NT2/D1 (cell line): ENCODE measurements at regions not wholly inside any gene's neighbourhood (a gene's known extent, or its start where the extent isn't known, plus 50 kb on each side); places are given as distances from the start of the nearest gene placed in this dataset.

ENCODE experiments used
- SUZ12 ChIP-seq: IDR thresholded peaks from 2 replicates; pipeline ENCODE4 v1.6.1; 2011; ENCODE audit not compliant: insufficient read length, insufficient read depth; ENCODE audit errors: extremely low read depth
- YY1 ChIP-seq: IDR thresholded peaks from 2 replicates; pipeline ENCODE4 v1.6.1; 2011; ENCODE audit not compliant: insufficient read length, insufficient read depth
- ZNF274 ChIP-seq: IDR thresholded peaks from 2 replicates; pipeline ENCODE4 v1.6.1; 2011; ENCODE audit warnings: mild to moderate bottlenecking, low read depth, low read length

DNA sequence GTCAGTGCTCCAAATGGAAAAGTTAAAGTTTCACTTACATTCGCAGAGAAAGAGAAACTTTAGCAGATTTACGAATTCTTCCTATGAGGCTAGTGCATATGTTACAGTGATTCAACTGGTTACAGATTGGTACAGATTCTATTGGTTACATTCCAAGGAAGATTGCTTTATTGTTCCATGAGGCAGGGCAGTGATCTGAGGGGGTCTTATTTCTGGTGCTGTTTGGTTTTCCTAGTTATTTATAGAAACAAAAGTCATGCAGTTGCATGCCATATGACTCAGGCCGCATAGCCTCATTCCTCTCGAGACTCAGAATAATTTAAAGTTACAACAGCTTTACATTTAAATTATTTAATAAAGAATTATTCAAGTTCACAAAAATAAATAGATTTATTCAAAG lies 385.4 kb upstream of the SYT4 start:
- TF ChIP-seq YY1 (no peak), ZNF274 (no peak), SUZ12 (no peak)
